ENCODE measurements at regions not wholly inside any gene's neighbourhood (a gene's known extent, or its start where the extent isn't known, plus 50 kb on each side); places are given as distances from the start of the nearest gene placed in this dataset.

GRCh38 chr19:31675193-31675913, 326.1 kb upstream of the TSHZ3 start:
- DNase-seq (ENCODE audit: low spot score): no peak
- H3K9me3 Mint-ChIP-seq: no peaks in the 10 kb centered on the region
- peaks cover 12 to 42% of the 10 kb centered on the region in 2 donors for H3K27me3 Mint-ChIP-seq
- ATAC-seq: no peak
- H3K4me1 Mint-ChIP-seq (ENCODE audit: low read depth in 2 of 2): no peaks in the 10 kb centered on the region
- no peak overlapping the region for H3K4me3 Mint-ChIP-seq
- H3K36me3 Mint-ChIP-seq: no peaks in the 10 kb centered on the region
- no peak overlapping the region for H3K27ac Mint-ChIP-seq

GRCh38 chr19:31676271-31677004, 327.2 kb upstream of the TSHZ3 start:
- Mint-ChIP-seq H3K27ac (no peak overlapping the region), H3K4me3 (no peak overlapping the region), H3K36me3 (no peaks in the 10 kb centered on the region), H3K4me1 (ENCODE audit: low read depth in 2 of 2) (no peaks in the 10 kb centered on the region), H3K27me3 (peaks cover 15 to 42% of the 10 kb centered on the region in 2 donors), H3K9me3 (no peaks in the 10 kb centered on the region)
- no peak for DNase-seq (ENCODE audit: low spot score)
- no peak for ATAC-seq

- no peak for ATAC-seq
- no peak for DNase-seq (ENCODE audit: low spot score)
- no peaks in the 10 kb centered on the region for H3K9me3 Mint-ChIP-seq
- H3K4me1 Mint-ChIP-seq (ENCODE audit: low read depth in 2 of 2): no peaks in the 10 kb centered on the region
- no peaks in the 10 kb centered on the region for H3K36me3 Mint-ChIP-seq
- H3K27me3 Mint-ChIP-seq: peaks cover 15 to 34% of the 10 kb centered on the region in 2 donors
- H3K4me3 Mint-ChIP-seq: no peak overlapping the region
- H3K27ac Mint-ChIP-seq: no peak overlapping the region
Observed at GRCh38 chr19:31678421-31678820, 329.2 kb upstream of the TSHZ3 start.

- DNase-seq (ENCODE audit: low spot score) (no peak), ATAC-seq (peak in 1 of 2 donors; percentile 36)
- no peaks in the 10 kb centered on the region for H3K4me1 Mint-ChIP-seq (ENCODE audit: low read depth in 2 of 2)
- H3K27ac Mint-ChIP-seq: no peak overlapping the region
- H3K27me3 Mint-ChIP-seq: peaks cover 17 to 46% of the 10 kb centered on the region in 2 donors
- no peaks in the 10 kb centered on the region for H3K36me3 Mint-ChIP-seq
- no peak overlapping the region for H3K4me3 Mint-ChIP-seq
- no peaks in the 10 kb centered on the region for H3K9me3 Mint-ChIP-seq
Observed at GRCh38 chr19:31681121-31681520, 331.9 kb upstream of the TSHZ3 start.

- H3K9me3 Mint-ChIP-seq: no peaks in the 10 kb centered on the region
- ATAC-seq (no peak), DNase-seq (ENCODE audit: low spot score) (no peak)
- H3K4me1 Mint-ChIP-seq (ENCODE audit: low read depth in 2 of 2): peaks cover 0 to 5% of the 10 kb centered on the region in 2 donors
- H3K27ac Mint-ChIP-seq: no peak overlapping the region
- no peak overlapping the region for H3K4me3 Mint-ChIP-seq
- no peaks in the 10 kb centered on the region for H3K36me3 Mint-ChIP-seq
- H3K27me3 Mint-ChIP-seq: peaks cover 8 to 11% of the 10 kb centered on the region in 2 donors
Observed at GRCh38 chr19:31693131-31693932, 344.1 kb upstream of the TSHZ3 start.

- H3K27me3 Mint-ChIP-seq: peaks cover 8 to 11% of the 10 kb centered on the region in 2 donors
- no peak for ATAC-seq
- no peaks in the 10 kb centered on the region for H3K9me3 Mint-ChIP-seq
- H3K36me3 Mint-ChIP-seq: no peaks in the 10 kb centered on the region
- no peak overlapping the region for H3K4me3 Mint-ChIP-seq
- peaks cover 0 to 5% of the 10 kb centered on the region in 2 donors for H3K4me1 Mint-ChIP-seq (ENCODE audit: low read depth in 2 of 2)
- H3K27ac Mint-ChIP-seq: no peak overlapping the region
- no peak for DNase-seq (ENCODE audit: low spot score)
Observed at GRCh38 chr19:31693933-31694269, 344.7 kb upstream of the TSHZ3 start.

- DNase-seq (ENCODE audit: low spot score) (no peak), ATAC-seq (peak in 1 of 2 donors; percentile 48)
- Mint-ChIP-seq H3K27ac (no peak overlapping the region), H3K4me1 (ENCODE audit: low read depth in 2 of 2) (peaks cover 0 to 5% of the 10 kb centered on the region in 2 donors), H3K27me3 (peaks cover 9 to 14% of the 10 kb centered on the region in 2 donors), H3K36me3 (no peaks in the 10 kb centered on the region), H3K4me3 (no peak overlapping the region), H3K9me3 (no peaks in the 10 kb centered on the region)
Observed at GRCh38 chr19:31694761-31695160, 345.5 kb upstream of the TSHZ3 start.

- Mint-ChIP-seq H3K36me3 (no peaks in the 10 kb centered on the region), H3K9me3 (peaks cover 6% of the 10 kb centered on the region), H3K27ac (no peak overlapping the region), H3K27me3 (peaks cover 10 to 14% of the 10 kb centered on the region in 2 donors), H3K4me3 (no peak overlapping the region), H3K4me1 (ENCODE audit: low read depth in 2 of 2) (peaks cover 0 to 5% of the 10 kb centered on the region in 2 donors)
- no peak for ATAC-seq
- no peak for DNase-seq (ENCODE audit: low spot score)
Observed at GRCh38 chr19:31699421-31699820, 350.2 kb upstream of the TSHZ3 start.

GRCh38 chr19:31701146-31701545, 351.9 kb upstream of the TSHZ3 start:
- no peak for ATAC-seq
- Mint-ChIP-seq H3K9me3 (peaks cover 6% of the 10 kb centered on the region), H3K27ac (no peak overlapping the region), H3K36me3 (no peaks in the 10 kb centered on the region), H3K27me3 (peaks cover 10 to 14% of the 10 kb centered on the region in 2 donors), H3K4me1 (ENCODE audit: low read depth in 2 of 2) (no peaks in the 10 kb centered on the region), H3K4me3 (no peak overlapping the region)
- no peak for DNase-seq (ENCODE audit: low spot score)

GRCh38 chr19:31705656-31706055, 356.4 kb upstream of the TSHZ3 start:
- H3K27ac Mint-ChIP-seq: no peak overlapping the region
- ATAC-seq: no peak
- no peaks in the 10 kb centered on the region for H3K36me3 Mint-ChIP-seq
- no peaks in the 10 kb centered on the region for H3K4me1 Mint-ChIP-seq (ENCODE audit: low read depth in 2 of 2)
- H3K4me3 Mint-ChIP-seq: no peak overlapping the region
- peaks cover 6% of the 10 kb centered on the region for H3K9me3 Mint-ChIP-seq
- H3K27me3 Mint-ChIP-seq: peaks cover 7% of the 10 kb centered on the region in 2 donors
- no peak for DNase-seq (ENCODE audit: low spot score)

- Mint-ChIP-seq H3K27me3 (peaks cover 7% of the 10 kb centered on the region in 2 donors), H3K4me1 (ENCODE audit: low read depth in 2 of 2) (no peaks in the 10 kb centered on the region), H3K36me3 (no peaks in the 10 kb centered on the region), H3K27ac (no peak overlapping the region), H3K4me3 (no peak overlapping the region), H3K9me3 (peaks cover 6% of the 10 kb centered on the region)
- no peak for DNase-seq (ENCODE audit: low spot score)
- ATAC-seq: no peak
Observed at GRCh38 chr19:31706131-31706530, 356.9 kb upstream of the TSHZ3 start.

GRCh38 chr19:31706691-31707620, 357.7 kb upstream of the TSHZ3 start:
- H3K4me3 Mint-ChIP-seq: no peak overlapping the region
- ATAC-seq (no peak), DNase-seq (ENCODE audit: low spot score) (no peak)
- no peaks in the 10 kb centered on the region for H3K36me3 Mint-ChIP-seq
- peaks cover 6 to 10% of the 10 kb centered on the region in 2 donors for H3K27me3 Mint-ChIP-seq
- H3K27ac Mint-ChIP-seq: no peak overlapping the region
- H3K4me1 Mint-ChIP-seq (ENCODE audit: low read depth in 2 of 2): no peaks in the 10 kb centered on the region
- peaks cover 10% of the 10 kb centered on the region for H3K9me3 Mint-ChIP-seq

GRCh38 chr19:31708520-31708919, 359.3 kb upstream of the TSHZ3 start:
- no peak for ATAC-seq
- Mint-ChIP-seq H3K4me1 (ENCODE audit: low read depth in 2 of 2) (no peaks in the 10 kb centered on the region), H3K27me3 (peaks cover 0 to 9% of the 10 kb centered on the region in 2 donors), H3K9me3 (peaks cover 8% of the 10 kb centered on the region), H3K27ac (no peak overlapping the region), H3K4me3 (no peak overlapping the region), H3K36me3 (no peaks in the 10 kb centered on the region)
- DNase-seq (ENCODE audit: low spot score): no peak

Measured in natural killer cell treated with Interleukin-12 subunit alpha and Interleukin-12 subunit beta and Interleukin-15 and Interleukin-18, amount 100 ng/mL, for 72 hours (primary cell).